ENCODE measurements at regions not wholly inside any gene's neighbourhood (a gene's known extent, or its start where the extent isn't known, plus 50 kb on each side); places are given as distances from the start of the nearest gene placed in this dataset.

DNA sequence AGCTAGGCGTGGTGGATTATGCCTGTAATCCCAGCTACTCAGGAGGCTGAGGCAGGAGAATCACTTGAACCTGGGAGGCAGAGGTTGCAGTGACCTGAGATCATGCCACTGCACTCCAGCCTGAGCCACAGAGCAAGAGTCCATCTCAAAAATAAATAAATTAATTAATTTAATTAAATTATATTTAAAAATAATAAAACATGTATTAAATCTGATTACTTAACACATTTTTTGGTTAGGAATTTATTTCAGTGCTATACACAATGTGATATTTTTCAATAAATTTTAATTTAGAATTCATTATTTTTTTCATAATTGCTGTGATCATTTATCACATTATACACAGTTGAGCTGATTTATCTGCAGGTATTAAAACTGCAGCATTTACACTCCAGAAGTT is 1101.5 kb upstream of the MIR17HG start:
- Histone ChIP-seq H3K4me3 (ENCODE audit: insufficient read depth, low read depth, low read length) (no peak overlapping the region), H3K4me1 (ENCODE audit: control insufficient read depth, insufficient read depth, low read length) (no peaks in the 10 kb centered on the region), H3K4ac (ENCODE audit: low read depth, low read length) (no peak overlapping the region), H2BK5ac (ENCODE audit: low read depth, low read length, poor library complexity, severe bottlenecking) (no peak overlapping the region), H2AK5ac (ENCODE audit: low read depth, low read length) (no peak overlapping the region), H4K91ac (ENCODE audit: insufficient read depth, low read depth, low read length) (no peak overlapping the region), H3K14ac (replicated peaks; ENCODE audit: low read depth, low read length) (no peak overlapping the region), H3K18ac (ENCODE audit: low read depth, low read length) (no peak overlapping the region), H2AK9ac (replicated peaks; ENCODE audit: low read depth, low read length, poor library complexity) (no peak overlapping the region), H2BK20ac (ENCODE audit: low read depth, low read length) (no peak overlapping the region), H3K79me1 (ENCODE audit: low read depth in 1 of 2, low read length in 2 of 2) (no peaks in the 10 kb centered on the region), H4K8ac (ENCODE audit: low read depth in 2 of 2, low read length in 2 of 2) (no peak overlapping the region), H3K9me3 (ENCODE audit: control insufficient read depth, insufficient read depth, low read length) (no peaks in the 10 kb centered on the region), H4K20me1 (ENCODE audit: insufficient read depth, low read length) (no peaks in the 10 kb centered on the region), H2BK120ac (ENCODE audit: low read depth, low read length) (no peak overlapping the region), H3K9ac (ENCODE audit: low read depth, low read length) (no peak overlapping the region), H3K56ac (ENCODE audit: extremely low read depth, insufficient read depth, low read length) (no peak overlapping the region), H2AFZ (replicated peaks; ENCODE audit: low read length, poor library complexity) (no peak overlapping the region), H2BK15ac (ENCODE audit: low read depth, low read length) (no peak overlapping the region), H3K9me1 (ENCODE audit: insufficient read depth, low read length) (no peaks in the 10 kb centered on the region), H3K4me2 (ENCODE audit: low read depth, low read length) (no peak overlapping the region), H3K36me3 (ENCODE audit: control insufficient read depth, insufficient read depth, low read length) (no peaks in the 10 kb centered on the region), H3K27me3 (ENCODE audit: control insufficient read depth, insufficient read depth, low read length) (no peaks in the 10 kb centered on the region), H4K5ac (ENCODE audit: low read depth, low read length) (no peak overlapping the region), H3K27ac (ENCODE audit: insufficient read depth, low read length) (no peak overlapping the region), H3K23ac (ENCODE audit: low read depth, low read length) (no peak overlapping the region)
- in situ Hi-C loops (cut with MboI; ENCODE audit: low sequenced_read_pairs) (no loop called here), dilution Hi-C loops (cut with HindIII; ENCODE audit: low sequenced_read_pairs, unreplicated experiment) (no loop called here), intact Hi-C loops (cut with micrococcal nuclease) (no loop called here)
- no peak for ATAC-seq (ENCODE audit: low read depth)
- no peak for DNase-seq
- no TSS peak for BruUV-seq (replicated peaks)
- POLR2A ChIA-PET (ENCODE audit: unreplicated experiment) = no interaction called here
- no CpG with 5 or more reads among the region's 1 CpG for WGBS, 2 experiments (ENCODE audit: extremely low coverage in 2 of 2, insufficient read length in 1 of 2)
- CTCF ChIA-PET = no interaction called here
- TF ChIP-seq RCOR1 (IDR thresholded peaks at IDR 0.05; ENCODE audit: insufficient replicate concordance, low read length) (no peak), MAFK (IDR thresholded peaks at IDR 0.05; ENCODE audit: low read depth, low read length) (no peak)
- TF ChIP-seq, protein P1, sequence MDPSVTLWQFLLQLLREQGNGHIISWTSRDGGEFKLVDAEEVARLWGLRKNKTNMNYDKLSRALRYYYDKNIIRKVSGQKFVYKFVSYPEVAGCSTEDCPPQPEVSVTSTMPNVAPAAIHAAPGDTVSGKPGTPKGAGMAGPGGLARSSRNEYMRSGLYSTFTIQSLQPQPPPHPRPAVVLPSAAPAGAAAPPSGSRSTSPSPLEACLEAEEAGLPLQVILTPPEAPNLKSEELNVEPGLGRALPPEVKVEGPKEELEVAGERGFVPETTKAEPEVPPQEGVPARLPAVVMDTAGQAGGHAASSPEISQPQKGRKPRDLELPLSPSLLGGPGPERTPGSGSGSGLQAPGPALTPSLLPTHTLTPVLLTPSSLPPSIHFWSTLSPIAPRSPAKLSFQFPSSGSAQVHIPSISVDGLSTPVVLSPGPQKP (IDR thresholded peaks at IDR 0.05; ENCODE audit: borderline replicate concordance, low read depth, low read length) = no peak

Data from IMR-90 (cell line).